ENCODE measurements at regions not wholly inside any gene's neighbourhood (a gene's known extent, or its start where the extent isn't known, plus 50 kb on each side); places are given as distances from the start of the nearest gene placed in this dataset.

GRCh38 chr2:173458991-173459780, 104.5 kb downstream of the CDCA7 start:
- H3K27me3 ChIP-seq (ENCODE audit: insufficient read depth, poor library complexity, severe bottlenecking): peaks cover 5% of the 10 kb centered on the region
- no peak overlapping the region for H3K4me3 ChIP-seq (replicated peaks; ENCODE audit: insufficient read depth, low read length)
- TF ChIP-seq SPI1 (IDR thresholded peaks at IDR 0.05; ENCODE audit: borderline replicate concordance, low read depth): no peak
- no peak for TF ChIP-seq REST (IDR thresholded peaks at IDR 0.05; ENCODE audit: insufficient replicate concordance, low read depth)
- TF ChIP-seq GABPA (IDR thresholded peaks at IDR 0.05; ENCODE audit: low read depth): no peak
- TF ChIP-seq POLR2AphosphoS5 (IDR thresholded peaks at IDR 0.05; ENCODE audit: low read depth): no peak
- no peak for TF ChIP-seq CTCF (IDR thresholded peaks at IDR 0.05; ENCODE audit: insufficient read depth, low read length)
- DNase-seq (ENCODE audit: low read depth in 1 of 2, low spot score in 1 of 2): no peak
- H3K27ac ChIP-seq (replicated peaks): no peak overlapping the region

GRCh38 chr2:173462892-173463840, 108.5 kb downstream of the CDCA7 start:
- Histone ChIP-seq H3K27me3 (ENCODE audit: insufficient read depth, poor library complexity, severe bottlenecking) (peaks cover 5% of the 10 kb centered on the region), H3K27ac (replicated peaks) (no peak overlapping the region), H3K4me3 (replicated peaks; ENCODE audit: insufficient read depth, low read length) (no peak overlapping the region)
- no peak for DNase-seq (ENCODE audit: low read depth in 1 of 2, low spot score in 1 of 2)
- TF ChIP-seq POLR2AphosphoS5 (IDR thresholded peaks at IDR 0.05; ENCODE audit: low read depth) (no peak), SPI1 (IDR thresholded peaks at IDR 0.05; ENCODE audit: borderline replicate concordance, low read depth) (no peak), GABPA (IDR thresholded peaks at IDR 0.05; ENCODE audit: low read depth) (no peak), REST (IDR thresholded peaks at IDR 0.05; ENCODE audit: insufficient replicate concordance, low read depth) (no peak), CTCF (IDR thresholded peaks at IDR 0.05; ENCODE audit: insufficient read depth, low read length) (no peak)

GRCh38 chr2:173463846-173464245, 109.2 kb downstream of the CDCA7 start:
- TF ChIP-seq SPI1 (IDR thresholded peaks at IDR 0.05; ENCODE audit: borderline replicate concordance, low read depth) (no peak), GABPA (IDR thresholded peaks at IDR 0.05; ENCODE audit: low read depth) (no peak), REST (IDR thresholded peaks at IDR 0.05; ENCODE audit: insufficient replicate concordance, low read depth) (no peak), CTCF (IDR thresholded peaks at IDR 0.05; ENCODE audit: insufficient read depth, low read length) (no peak), POLR2AphosphoS5 (IDR thresholded peaks at IDR 0.05; ENCODE audit: low read depth) (no peak)
- no peak overlapping the region for H3K4me3 ChIP-seq (replicated peaks; ENCODE audit: insufficient read depth, low read length)
- no peak for DNase-seq (ENCODE audit: low read depth in 1 of 2, low spot score in 1 of 2)
- peaks cover 5% of the 10 kb centered on the region for H3K27me3 ChIP-seq (ENCODE audit: insufficient read depth, poor library complexity, severe bottlenecking)
- H3K27ac ChIP-seq (replicated peaks): no peak overlapping the region
